ENCODE measurements at regions not wholly inside any gene's neighbourhood (a gene's known extent, or its start where the extent isn't known, plus 50 kb on each side); places are given as distances from the start of the nearest gene placed in this dataset.
"Not testable (repeated sequence)": the region's sequence is repeated elsewhere in the genome, so short reads cannot be mapped to it uniquely, and the experiment has no call there.

GRCh38 chr14:86777963-86778602, 1214.9 kb downstream of the GALC start:
- DNase-seq = no peak

- not testable (repeated sequence) for DNase-seq
Measured at GRCh38 chr14:86775896-86776295, 1217.1 kb downstream of the GALC start.

- DNase-seq = no peak
Measured at GRCh38 chr14:86774916-86775315, 1218.1 kb downstream of the GALC start.

- DNase-seq = no peak
Measured at GRCh38 chr14:86772075-86772474, 1220.9 kb downstream of the GALC start.

- DNase-seq = no peak
Measured at GRCh38 chr14:86770186-86770585, 1222.8 kb downstream of the GALC start.

- DNase-seq = no peak
Measured at GRCh38 chr14:86766469-86766868, 1226.5 kb downstream of the GALC start.

- DNase-seq = no peak
Measured at GRCh38 chr14:86761611-86762010, 1231.4 kb downstream of the GALC start.

- no peak for DNase-seq
Measured at GRCh38 chr14:86756521-86757190, 1226.7 kb downstream of the FLRT2 start.

GRCh38 chr14:86750488-86750887, 1220.5 kb downstream of the FLRT2 start:
- not testable (repeated sequence) for DNase-seq

GRCh38 chr14:86739761-86740160, 1209.8 kb downstream of the FLRT2 start:
- no peak for DNase-seq

GRCh38 chr14:86731427-86731826, 1201.5 kb downstream of the FLRT2 start:
- not testable (repeated sequence) for DNase-seq

- no peak for DNase-seq
Measured at GRCh38 chr14:86723254-86723624, 1193.3 kb downstream of the FLRT2 start.

- DNase-seq = no peak
Measured at GRCh38 chr14:86722612-86723253, 1192.8 kb downstream of the FLRT2 start.

GRCh38 chr14:86714575-86714974, 1184.6 kb downstream of the FLRT2 start:
- DNase-seq = no peak

GRCh38 chr14:86714153-86714552, 1184.2 kb downstream of the FLRT2 start:
- no peak for DNase-seq

- no peak for DNase-seq
Measured at GRCh38 chr14:86712727-86713126, 1182.8 kb downstream of the FLRT2 start.

- no peak for DNase-seq
Measured at GRCh38 chr14:86712176-86712575, 1182.2 kb downstream of the FLRT2 start.

- no peak for DNase-seq
Measured at GRCh38 chr14:86708846-86709339, 1178.9 kb downstream of the FLRT2 start.

- no peak for DNase-seq
Measured at GRCh38 chr14:86707071-86707470, 1177.1 kb downstream of the FLRT2 start.

GRCh38 chr14:86683561-86683960, 1153.6 kb downstream of the FLRT2 start:
- no peak for DNase-seq

GRCh38 chr14:86675059-86675458, 1145.1 kb downstream of the FLRT2 start:
- no peak for DNase-seq

GRCh38 chr14:86673523-86673969, 1143.6 kb downstream of the FLRT2 start:
- DNase-seq = no peak

GRCh38 chr14:86672080-86672479, 1142.1 kb downstream of the FLRT2 start:
- DNase-seq = no peak

GRCh38 chr14:86665975-86666374, 1136.0 kb downstream of the FLRT2 start:
- DNase-seq = no peak

Data from NCI-H187 (cell line).